HG02870 (cell line): ENCODE measurements at regions not wholly inside any gene's neighbourhood (a gene's known extent, or its start where the extent isn't known, plus 50 kb on each side); places are given as distances from the start of the nearest gene placed in this dataset.
A peak's percentile ranks its signal among the peaks of the same experiment; 100 is the strongest.

Experiments
- ATAC-seq: cut with Tn5 transposase; IDR thresholded peaks from one replicate; pipeline ENCODE4 v1.9.1; 2021; ENCODE audit warnings: mild to moderate bottlenecking, moderate library complexity; ENCODE audit not compliant: unreplicated experiment

- ATAC-seq: no peak
Observed at GRCh38 chr14:61193476-61193875, 87.7 kb downstream of the TMEM30B start.

DNA sequence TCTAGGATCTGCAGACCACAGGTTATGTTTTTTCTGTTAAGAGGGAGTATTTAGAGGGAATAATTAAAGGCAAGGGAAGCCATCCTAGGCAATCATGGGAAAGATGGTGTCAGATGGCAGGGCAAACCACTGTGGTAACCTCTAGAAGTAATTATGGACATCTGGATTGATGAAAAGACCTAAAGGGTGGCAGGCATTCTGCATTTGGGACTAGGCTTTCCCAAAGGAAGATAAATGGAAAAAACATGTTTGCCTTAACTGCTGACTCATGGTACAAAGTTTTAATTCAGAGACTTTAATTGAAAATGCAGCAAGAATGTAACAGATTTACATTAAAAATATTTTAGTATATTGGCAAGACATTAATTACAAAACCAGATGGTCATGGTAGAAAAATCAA lies 88.1 kb downstream of the TMEM30B start:
- no peak for ATAC-seq

- no peak for ATAC-seq
Observed at GRCh38 chr14:61191733-61192132, 89.4 kb downstream of the TMEM30B start.

DNA sequence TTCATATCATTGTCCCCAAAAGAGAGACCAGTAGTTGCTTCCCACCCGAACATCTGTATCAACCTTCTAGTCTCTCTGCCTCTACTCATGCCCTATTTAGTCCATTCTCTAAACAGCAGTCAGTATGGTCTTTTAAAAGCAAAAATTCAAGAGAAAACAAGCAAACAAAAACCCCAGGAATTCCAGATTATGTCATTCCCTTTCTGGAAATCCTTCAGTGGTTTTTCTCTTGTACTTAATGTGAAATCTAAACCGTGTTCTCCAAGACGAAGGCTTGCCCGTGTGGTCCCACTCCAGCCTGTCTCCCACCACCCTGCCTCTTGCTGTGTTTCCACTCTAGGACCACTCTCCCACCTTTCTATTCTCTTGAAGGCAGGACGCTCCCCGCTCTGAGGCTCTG lies 90.8 kb downstream of the TMEM30B start:
- no peak for ATAC-seq

DNA sequence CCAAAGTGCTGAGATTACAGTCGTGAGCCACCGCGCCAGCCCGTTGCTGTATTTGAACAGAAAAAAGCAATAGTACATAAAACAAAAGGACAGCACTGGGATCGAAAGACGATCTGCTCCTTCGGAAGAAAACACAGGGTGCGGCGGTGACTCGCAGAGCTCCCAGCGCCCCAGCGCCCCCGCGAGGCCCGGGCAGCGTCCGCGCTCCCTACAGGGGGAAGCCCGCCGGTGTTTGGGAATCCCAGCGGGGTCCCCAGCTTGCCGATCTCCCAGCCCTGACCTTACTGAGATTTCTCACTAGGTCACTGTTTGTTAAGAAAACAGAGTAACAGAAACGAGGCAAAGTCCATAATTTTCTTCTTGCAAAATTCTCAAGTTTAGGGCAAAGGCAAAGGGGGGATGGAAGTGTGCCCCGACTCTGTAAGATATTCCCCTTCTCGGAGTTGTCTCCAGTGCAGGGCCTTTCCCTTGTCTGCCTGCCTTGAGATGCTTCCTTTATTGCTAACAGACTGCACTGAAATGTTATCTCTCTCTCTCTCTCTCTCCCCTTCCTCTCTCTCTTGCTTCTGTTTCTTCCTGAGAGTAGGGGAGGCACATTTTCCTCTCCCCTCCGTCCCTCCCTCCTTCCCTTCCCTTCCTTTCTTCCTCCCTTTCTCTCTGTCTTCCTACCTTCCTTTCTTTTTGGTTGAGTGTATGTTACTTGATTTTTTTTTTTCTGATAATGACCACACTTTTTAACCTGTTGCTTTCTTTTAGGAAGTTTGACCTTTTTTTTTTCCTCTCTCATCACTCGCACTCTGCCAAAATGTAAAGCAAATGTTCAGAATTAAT lies 91.9 kb downstream of the TMEM30B start:
- peak; percentile 60 for ATAC-seq

- ATAC-seq: no peak
Observed at GRCh38 chr14:61188196-61188595, 92.9 kb downstream of the TMEM30B start.

- no peak for ATAC-seq
Observed at GRCh38 chr14:61187196-61187905, 93.8 kb downstream of the TMEM30B start.

- ATAC-seq: no peak
Observed at GRCh38 chr14:61186341-61187195, 94.6 kb downstream of the TMEM30B start.

GRCh38 chr14:61185534-61185933 lies 95.6 kb downstream of the TMEM30B start:
- no peak for ATAC-seq

GRCh38 chr14:61184112-61184511 lies 97.0 kb downstream of the TMEM30B start:
- ATAC-seq: no peak

- ATAC-seq: no peak
Observed at GRCh38 chr14:61183196-61183885, 97.8 kb downstream of the TMEM30B start.

GRCh38 chr14:61179796-61180398 lies 101.2 kb downstream of the TMEM30B start:
- ATAC-seq: no peak

DNA sequence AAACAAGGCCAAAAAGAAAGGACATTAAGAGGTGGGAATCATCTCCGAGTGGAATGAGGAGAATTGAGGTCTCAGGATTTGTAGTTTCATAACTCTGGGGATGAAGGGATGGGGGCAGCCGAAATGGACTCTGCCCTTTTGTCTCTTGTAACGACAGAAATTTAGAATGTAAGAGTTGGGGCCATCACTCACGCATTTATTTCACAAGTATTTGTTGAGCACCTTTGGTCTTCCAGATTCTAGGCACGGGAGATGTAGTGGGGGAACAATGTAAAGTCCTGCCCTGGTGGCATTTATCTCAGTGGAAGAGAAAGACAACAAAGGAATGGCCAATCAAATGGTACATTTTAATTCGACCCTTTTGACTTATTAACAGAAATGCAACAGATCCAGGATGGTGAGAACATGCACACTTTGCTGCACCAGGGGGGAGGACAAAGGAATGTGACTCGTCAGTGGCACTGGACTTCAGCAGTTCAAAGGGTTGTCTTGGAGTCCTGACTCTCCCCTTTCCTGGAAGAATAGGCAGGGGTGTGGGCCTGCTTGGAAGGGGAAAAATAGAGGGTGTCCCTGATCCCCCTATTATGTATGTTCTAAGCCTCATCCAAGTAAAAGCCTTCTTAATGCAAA lies 102.0 kb downstream of the TMEM30B start:
- ATAC-seq: no peak

DNA sequence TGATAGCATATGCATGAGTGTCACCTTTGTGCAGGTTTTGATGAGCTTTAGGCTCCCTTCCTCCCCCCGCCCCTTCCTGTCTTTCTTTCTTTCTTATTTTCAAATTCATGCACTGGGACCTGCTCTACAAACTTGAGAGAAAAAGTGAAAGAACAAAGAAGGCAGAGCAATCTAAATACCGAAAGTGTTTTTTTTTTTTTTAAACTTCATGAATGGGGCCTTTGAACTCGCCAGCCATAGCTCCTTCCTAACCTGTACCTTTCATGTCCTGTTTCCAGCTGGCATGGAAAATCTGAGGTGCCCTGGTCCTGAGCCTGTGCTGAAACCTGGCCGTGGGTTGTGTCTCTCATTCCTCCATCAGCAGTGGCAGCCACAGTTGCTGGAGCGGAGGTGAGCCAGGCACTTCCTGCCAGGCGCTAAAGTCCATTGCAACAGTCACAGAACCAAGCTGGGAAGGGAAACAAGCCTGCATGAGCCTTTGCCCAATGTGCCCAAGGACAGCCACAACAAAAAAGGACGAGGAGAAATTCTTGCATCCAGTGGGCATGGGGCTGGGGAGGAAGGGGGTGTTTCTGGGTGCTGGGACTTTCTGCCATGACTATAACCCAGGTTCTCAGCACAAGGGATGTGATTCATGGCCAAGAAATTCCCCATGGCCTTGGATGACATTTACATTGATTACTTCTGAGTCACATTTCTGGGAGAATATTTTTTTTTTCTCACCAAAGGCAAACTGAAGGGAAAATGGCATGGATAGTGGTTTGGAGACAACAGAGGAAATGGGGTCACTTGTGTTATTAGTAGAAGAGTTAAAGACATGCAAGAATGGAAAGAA lies 102.7 kb downstream of the TMEM30B start:
- no peak for ATAC-seq

DNA sequence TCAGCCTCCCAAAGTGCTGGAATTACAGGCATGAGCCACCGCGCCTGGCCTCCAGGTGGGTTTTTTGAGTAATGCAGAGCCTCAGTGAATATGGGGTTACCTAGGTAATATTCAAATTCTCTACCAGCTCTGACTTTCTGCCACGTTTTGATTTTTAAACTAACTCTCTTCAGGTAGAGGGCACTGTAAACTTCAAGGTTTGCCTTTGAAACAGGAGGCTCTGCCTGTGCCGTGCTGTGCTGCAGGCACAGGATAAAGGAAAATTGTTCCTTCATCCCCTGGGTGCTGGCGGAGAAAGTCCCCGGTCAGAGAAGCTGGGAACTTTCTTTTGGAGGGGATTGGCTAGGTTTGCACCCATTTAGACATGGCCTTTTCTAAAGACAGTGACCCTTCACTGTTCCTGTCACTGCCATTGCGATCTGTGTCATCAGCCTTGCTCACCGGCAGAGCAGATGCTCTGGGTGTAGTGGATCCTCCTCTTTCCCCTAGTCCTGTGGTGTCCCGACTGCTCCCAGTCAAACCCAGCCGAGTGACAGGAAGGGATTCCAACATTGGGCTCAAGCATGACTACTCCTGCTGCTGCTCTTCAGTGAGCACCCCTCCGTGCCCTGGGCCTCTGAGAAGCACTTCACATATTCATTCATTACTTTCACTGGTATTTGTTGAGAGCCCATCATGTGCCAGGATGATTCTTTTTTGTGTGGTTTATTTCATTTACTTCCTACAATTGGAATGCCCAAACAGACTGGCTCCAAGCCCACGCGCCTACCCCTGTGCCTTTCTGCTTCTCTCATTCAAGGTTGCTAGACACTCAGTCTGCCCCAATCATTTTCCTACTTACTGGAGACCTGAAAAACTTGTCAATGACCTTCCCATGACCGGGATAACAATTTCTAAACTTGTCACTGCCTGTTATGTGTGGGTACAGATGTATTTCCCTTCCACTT lies 103.6 kb downstream of the TMEM30B start:
- ATAC-seq: no peak

DNA sequence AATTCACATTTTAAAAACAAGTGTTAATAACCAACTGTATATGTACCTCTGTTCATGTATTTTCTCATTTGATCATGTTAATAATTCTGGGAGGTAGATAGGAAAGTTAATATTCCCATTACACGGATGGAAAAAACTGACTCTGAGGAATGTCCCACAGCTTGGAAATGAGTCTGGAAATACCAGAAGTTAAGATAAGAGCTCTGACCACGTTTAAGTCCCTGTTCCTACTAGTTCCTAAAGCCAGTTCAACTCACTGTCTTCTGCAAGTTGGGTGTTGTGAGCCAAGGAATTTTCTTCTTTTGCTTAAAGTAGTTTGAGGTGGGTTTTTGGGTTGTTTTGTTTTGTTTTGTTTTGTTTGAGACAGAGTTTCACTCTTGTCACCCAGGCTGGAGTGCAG lies 104.5 kb downstream of the TMEM30B start:
- ATAC-seq: no peak

GRCh38 chr14:61174987-61175386 lies 106.2 kb downstream of the TMEM30B start:
- no peak for ATAC-seq

DNA sequence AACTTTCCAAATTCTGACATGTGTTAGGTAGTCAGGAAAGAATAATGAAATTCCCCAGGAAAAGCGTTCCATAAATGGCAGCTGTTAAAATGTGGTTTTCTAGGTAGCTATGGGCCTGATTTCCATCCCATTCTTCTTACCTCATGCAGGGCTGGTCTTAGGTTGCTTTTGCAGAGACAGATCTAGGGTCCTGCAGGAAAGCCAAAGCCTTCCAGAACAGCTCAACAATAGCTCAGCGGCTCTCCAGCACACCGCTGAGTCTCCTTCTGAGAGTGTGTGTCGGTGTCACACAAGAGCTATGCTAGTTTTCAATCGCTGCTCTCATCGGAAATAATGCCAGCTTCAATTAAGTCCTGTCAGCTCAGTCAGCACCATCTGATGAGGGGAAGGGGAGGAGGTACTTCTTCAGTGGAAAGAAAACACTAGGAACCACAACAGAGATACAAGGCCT lies 106.7 kb downstream of the TMEM30B start:
- no peak for ATAC-seq
